NCI-H1694 (cell line): ENCODE measurements at regions not wholly inside any gene's neighbourhood (a gene's known extent, or its start where the extent isn't known, plus 50 kb on each side); places are given as distances from the start of the nearest gene placed in this dataset.

Experiments
- DNase-seq: peaks from one replicate; lab custom pipeline; 2025; lab: John Stamatoyannopoulos, UW

DNA sequence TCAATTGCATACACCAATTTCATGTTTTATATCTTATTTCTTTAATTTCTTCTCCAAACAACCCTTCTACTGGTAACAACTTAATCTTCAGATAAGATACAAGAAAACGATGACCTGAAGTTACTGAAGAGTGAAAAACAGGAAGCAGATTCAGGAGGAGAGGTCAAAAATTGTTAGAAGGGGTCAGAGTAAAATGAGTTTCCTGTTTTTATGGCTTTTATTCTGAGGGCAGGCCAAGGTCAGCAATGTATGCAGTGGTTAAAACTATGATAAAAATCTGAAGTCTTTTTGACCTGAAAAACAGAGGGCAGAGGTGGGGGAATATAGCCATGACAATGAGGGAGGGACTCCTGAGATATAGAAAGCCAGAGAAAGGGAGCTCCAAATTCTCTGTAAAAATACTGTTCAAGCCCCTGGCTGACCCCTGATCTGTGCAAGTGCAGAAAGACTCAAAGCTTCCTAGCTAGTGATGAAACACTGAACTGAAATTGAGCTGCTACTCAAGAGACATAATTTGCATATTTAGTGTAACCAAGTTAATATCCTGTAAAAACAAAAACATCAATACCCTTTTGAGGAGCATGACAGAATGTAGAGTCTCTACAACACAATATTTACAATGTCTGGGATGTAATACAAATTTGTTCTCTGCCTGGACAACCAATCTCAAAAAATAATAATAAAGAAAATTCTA lies 514.3 kb upstream of the SEL1L start:
- DNase-seq: no peak

DNA sequence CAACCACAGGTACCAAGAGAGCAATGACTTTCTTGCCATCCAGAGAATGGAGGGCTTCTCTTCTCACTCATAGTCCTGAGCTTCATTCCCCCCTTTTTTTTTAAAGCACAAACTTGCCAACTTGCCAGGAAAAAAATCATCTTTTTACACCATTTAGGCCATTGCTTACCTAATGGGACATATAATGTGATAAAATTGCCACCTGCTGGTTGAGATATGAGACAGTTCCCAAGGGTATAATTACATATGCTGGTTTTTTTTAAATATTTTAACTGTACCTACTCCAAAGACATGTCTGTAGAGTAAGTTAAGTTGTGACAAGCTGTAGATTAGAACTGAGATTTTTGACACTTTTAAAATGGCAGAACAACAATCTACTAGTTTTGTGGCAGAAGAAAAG lies 519.1 kb upstream of the SEL1L start:
- no peak for DNase-seq

DNA sequence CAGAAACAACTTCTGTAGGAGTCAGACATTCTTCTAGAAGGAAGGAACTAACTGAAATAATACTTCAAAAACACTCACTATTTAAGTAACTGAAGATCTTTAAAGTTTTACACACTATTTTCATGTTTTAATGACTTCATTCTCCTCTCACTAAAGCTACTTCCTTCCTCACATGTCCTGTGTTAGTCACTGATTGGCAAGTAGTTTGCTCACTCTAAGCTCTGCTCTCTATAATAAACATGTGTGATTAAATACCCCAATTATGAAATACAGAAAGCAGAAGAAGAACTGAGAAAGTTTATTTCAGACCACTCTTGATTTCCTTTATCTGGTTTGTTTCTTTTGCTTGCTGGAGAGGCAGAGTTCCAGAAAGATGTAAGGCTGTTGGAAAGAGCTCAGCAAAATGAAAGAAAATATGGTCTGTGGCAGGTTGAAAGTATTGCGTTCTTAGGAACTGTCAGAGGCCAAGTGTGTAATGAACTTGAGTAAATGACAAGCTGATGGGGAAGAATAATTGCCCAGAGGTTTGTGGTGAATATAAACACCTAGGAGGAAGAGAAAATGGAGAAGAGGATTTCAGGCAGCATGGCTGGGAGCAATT lies 522.0 kb upstream of the SEL1L start:
- DNase-seq: no peak

DNA sequence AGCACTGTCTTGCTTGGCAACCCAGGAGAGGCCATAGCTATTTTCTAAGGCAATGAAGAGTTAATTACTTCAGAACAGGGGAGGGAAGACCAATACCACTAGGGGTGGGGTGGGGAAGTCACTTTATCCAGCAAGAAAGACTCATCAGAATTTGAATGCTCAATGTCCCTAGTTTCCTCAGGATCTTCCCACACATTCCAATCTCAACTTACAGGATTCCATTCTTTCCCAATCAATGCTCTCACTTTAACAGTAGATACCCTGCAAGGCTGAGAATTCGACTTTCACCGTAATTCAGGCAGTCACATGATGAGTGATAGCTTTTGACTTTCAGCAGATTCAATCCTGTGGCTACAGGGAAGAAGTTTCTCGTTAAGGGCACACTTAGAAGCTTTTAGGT lies 526.6 kb upstream of the SEL1L start:
- no peak for DNase-seq

DNA sequence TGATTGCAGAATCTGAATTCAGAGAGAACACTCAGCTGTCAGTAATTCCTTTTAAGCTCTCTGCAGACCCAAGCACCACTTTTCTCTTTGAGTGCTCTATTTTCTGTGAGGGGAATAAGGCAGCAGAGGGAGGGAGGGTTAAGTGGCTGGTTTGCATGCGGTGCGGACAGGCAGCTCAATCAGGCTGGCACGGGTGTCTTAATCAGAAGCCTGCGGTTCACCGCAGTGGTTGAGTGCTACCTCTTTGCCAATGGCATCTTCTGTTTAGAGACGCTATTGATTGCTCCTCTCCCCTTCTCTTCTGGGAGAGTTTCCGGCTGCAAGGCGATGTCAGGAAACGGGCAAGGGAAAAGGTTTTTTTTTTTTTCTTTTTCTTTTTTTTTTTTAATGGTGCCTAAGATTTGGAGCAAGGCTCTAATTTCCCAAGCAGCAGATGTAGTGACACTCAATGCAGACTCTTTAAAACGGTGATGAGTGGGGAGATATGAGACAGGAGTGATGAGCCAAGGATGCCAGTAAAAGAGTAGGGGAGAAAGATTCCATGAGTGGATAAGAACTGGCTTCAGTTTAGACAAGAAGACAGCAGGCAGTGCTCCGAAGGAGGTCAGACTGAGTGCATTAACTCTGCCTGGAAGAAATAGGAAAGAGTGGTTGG lies 533.7 kb upstream of the SEL1L start:
- DNase-seq: no peak

DNA sequence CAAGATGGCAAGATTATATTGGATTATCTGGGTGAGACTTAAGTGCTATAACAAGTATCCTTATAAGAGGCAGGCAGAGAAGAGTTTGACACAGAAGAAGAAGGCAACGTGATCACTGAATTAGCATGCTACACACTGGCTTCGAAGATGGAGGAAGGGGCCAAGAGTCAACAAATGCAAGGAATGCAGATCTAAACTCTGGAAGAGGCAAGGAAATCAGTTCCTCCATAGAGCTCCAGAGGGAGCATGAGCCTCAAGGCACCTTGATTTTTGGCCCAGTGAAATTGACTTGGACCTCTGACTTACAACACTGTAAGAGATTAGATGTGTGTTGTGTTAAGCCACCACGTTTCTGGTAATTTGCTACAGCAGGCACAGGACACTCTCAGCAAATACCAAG lies 536.4 kb upstream of the SEL1L start:
- DNase-seq: no peak

GRCh38 chr14:82070753-82071152 lies 537.1 kb upstream of the SEL1L start:
- no peak for DNase-seq

GRCh38 chr14:82073547-82073946 lies 539.9 kb upstream of the SEL1L start:
- no peak for DNase-seq

- DNase-seq: no peak
Measured at GRCh38 chr14:82075566-82075965, 541.9 kb upstream of the SEL1L start.

DNA sequence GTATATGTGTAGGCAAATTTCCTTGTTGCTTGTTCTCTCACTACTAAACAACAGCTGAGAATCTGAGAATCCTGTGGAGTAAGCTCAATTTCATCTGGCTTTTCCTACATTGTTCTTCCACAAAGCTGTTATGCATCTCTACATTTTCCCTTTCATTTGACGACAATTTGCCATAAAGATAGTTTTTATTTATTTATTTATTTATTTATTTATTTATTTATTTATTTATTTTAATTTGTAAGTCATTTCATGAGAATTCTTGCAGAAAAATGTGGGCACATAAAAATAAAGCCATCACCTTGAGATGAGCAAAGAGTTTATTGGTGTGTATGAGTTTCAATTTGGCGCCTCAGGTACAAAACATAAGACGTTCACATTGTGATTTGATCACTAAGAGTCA lies 545.9 kb upstream of the SEL1L start:
- DNase-seq: no peak

DNA sequence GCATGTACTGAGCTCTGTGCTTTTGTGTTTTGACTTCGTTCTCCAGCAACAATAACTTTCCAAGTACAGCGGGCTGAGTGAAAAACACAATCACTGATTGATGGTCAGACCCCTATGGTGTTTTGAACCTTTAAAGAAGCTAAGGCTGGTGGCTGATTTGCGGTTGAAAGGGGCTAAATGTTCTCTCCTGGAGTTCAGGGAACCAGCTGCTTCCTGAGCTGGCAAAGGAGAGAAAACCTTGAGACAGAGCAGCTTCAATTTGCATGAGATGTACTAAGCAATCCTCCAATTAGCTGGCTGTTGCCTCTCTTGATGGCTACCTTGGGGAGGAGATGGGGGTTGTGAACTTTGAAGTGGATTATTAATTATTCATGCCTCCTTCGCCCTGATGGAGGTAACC lies 546.7 kb upstream of the SEL1L start:
- DNase-seq: no peak

GRCh38 chr14:82084813-82085212 lies 551.2 kb upstream of the SEL1L start:
- no peak for DNase-seq

GRCh38 chr14:82091097-82091496 lies 557.4 kb upstream of the SEL1L start:
- DNase-seq: no peak

GRCh38 chr14:82094829-82095345 lies 561.2 kb upstream of the SEL1L start:
- no peak for DNase-seq

GRCh38 chr14:82104013-82104412 lies 570.4 kb upstream of the SEL1L start:
- no peak for DNase-seq

DNA sequence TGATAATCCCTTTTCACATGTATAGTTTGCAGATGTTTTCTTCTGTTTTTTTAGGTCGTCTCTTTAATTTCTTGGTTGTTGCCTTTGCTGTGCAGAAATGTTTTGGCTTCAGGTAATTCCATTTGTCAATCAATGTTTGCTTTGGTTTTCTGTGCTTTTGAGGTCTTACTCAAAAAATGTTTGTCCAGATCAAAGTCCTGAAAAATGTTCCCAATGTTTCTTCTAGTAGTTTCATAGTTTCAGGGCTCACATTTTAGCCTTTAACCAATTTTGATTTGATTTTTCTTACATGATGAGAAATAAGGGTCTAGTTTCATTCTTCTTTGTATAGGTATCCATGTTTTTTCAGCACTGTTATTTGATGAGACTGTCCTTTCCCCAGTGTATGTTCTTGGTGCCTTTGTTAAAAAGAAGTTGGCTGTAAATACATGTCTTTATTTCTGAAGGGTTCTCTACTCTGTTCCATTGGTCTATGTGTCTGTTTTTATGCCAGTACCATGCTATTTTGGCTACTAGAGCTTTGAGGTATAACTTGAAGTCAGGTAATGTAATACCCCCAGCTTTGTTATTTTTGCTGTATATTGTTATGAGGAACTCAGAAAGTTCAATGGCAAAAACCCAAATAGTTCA lies 578.7 kb upstream of the SEL1L start:
- DNase-seq: no peak

- no peak for DNase-seq
Measured at GRCh38 chr14:82113007-82113406, 579.4 kb upstream of the SEL1L start.

DNA sequence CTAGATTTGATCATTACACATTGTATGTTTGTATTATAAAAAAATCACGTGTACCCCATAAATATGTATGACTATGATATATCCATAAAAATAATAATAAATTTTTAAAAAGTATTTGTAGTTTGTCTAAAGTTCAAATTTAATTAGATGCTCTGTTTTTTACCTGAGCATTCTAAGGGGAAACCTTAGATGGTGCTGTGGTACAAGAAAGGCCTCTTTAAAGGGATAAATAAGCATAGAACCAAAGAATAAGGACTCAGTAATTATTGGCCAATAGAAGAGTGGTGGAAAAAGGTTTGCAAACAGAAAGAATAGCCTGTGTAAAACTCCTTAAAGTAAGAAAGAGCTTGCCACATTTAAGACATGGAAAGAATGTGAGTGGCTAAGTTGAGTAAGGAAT lies 580.1 kb upstream of the SEL1L start:
- DNase-seq: no peak

DNA sequence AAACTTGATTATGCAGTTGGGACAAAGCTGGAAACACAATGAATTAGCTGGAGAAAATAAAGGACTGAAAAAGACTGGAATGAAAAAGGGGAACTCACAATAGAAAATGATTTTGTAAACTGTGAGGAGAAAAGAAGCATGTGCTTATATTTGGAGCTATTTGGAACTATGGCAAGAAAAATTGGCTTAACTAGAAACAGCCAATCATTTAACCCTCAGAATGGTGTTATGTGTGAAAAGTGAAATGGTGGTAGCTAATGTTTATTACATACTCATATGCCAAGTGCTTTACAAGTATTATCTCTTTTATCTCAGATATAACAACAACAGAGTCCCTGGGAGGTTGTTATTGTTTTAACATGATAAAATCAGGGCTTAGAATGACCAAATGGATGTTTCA lies 583.1 kb upstream of the SEL1L start:
- no peak for DNase-seq

GRCh38 chr14:82122655-82123054 lies 589.0 kb upstream of the SEL1L start:
- DNase-seq: no peak

- no peak for DNase-seq
Measured at GRCh38 chr14:82124511-82124910, 590.9 kb upstream of the SEL1L start.

GRCh38 chr14:82126006-82126405 lies 592.4 kb upstream of the SEL1L start:
- no peak for DNase-seq

DNA sequence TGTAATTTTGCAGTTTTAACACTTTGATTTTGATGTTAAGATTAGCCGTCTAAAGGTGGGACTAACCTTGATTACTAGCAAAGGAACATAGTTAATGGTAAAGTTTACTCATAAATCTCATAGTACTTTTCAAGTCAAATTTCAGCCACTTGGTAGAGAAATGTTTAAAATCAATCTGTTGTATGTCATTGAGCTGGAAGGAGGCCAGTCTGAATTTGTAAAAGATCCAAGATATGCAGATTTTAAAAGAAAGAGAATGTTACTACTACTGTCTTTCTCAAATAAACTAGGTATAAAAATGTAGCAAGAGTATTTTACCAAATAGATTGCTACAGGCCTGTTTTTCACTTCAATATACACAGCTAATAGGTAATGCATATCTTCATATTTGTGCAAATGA lies 600.8 kb upstream of the SEL1L start:
- no peak for DNase-seq
